ENCODE measurements at regions not wholly inside any gene's neighbourhood (a gene's known extent, or its start where the extent isn't known, plus 50 kb on each side); places are given as distances from the start of the nearest gene placed in this dataset.

GRCh38 chr5:173505634-173506033 lies 110.8 kb downstream of the BOD1 start:
- TF ChIP-seq CTCF (IDR thresholded peaks at IDR 0.05) (no peak), POLR2A (IDR thresholded peaks at IDR 0.05) (no peak), EP300 (IDR thresholded peaks at IDR 0.05) (no peak)

Measured in stomach (tissue), 4 donors.